IMR-90 (cell line): ENCODE measurements at regions not wholly inside any gene's neighbourhood (a gene's known extent, or its start where the extent isn't known, plus 50 kb on each side); places are given as distances from the start of the nearest gene placed in this dataset.
"Not testable (repeated sequence)": the region's sequence is repeated elsewhere in the genome, so short reads cannot be mapped to it uniquely, and the experiment has no call there.

ENCODE experiments used
- CEBPB ChIP-seq: IDR thresholded peaks from 2 replicates; pipeline ENCODE4 v1.6.1; 2012; ENCODE audit warnings: low read depth, low read length, improper control_type of control experiment
- CTCF ChIP-seq: conservative IDR thresholded peaks from 2 replicates; pipeline ENCODE4 v1.5.1; 2012; ENCODE audit warnings: mild to moderate bottlenecking, low read depth, low read length, improper control_type of control experiment
- MAFK ChIP-seq: IDR thresholded peaks from 2 replicates; pipeline ENCODE4 v1.6.1; 2012; ENCODE audit warnings: low read depth, low read length, improper control_type of control experiment
- MAZ ChIP-seq: IDR thresholded peaks from 2 replicates; pipeline ENCODE4 v1.6.1; 2012; ENCODE audit warnings: low read depth, mild to moderate bottlenecking, low read length, improper control_type of control experiment, moderate library complexity, borderline replicate concordance
- MXI1 ChIP-seq: IDR thresholded peaks from 2 replicates; pipeline ENCODE4 v1.6.1; 2012; ENCODE audit warnings: low read depth, mild to moderate bottlenecking, low read length, moderate library complexity, borderline replicate concordance
- NFE2L2 ChIP-seq: fragments of 150-350 bp; IDR thresholded peaks from 2 replicates; pipeline ENCODE4 v1.6.1; 2016; ENCODE audit warnings: low read depth, mild to moderate bottlenecking, low read length
- POLR2A ChIP-seq: IDR thresholded peaks from 2 replicates; pipeline ENCODE4 v1.6.1; 2012; ENCODE audit warnings: mild to moderate bottlenecking, low read depth, low read length
- RAD21 ChIP-seq: IDR thresholded peaks from 2 replicates; pipeline ENCODE4 v1.6.1; 2012; ENCODE audit warnings: low read length, improper control_type of control experiment
- RCOR1 ChIP-seq: IDR thresholded peaks from 2 replicates; pipeline ENCODE4 v1.6.1; 2012; ENCODE audit warnings: mild to moderate bottlenecking, low read length, improper control_type of control experiment; ENCODE audit not compliant: insufficient replicate concordance
- RFX5 ChIP-seq: IDR thresholded peaks from 2 replicates; pipeline ENCODE4 v1.8.0; 2012; ENCODE audit warnings: low read depth, mild to moderate bottlenecking, low read length, moderate library complexity
- SMC3 ChIP-seq: fragments of 150-350 bp; IDR thresholded peaks from 2 replicates; pipeline ENCODE4 v1.6.1; 2016; ENCODE audit warnings: low read depth, mild to moderate bottlenecking, antibody characterized with exemption, low read length, moderate library complexity
- TF ChIP-seq, protein P1 (sequence below): fragments of 150-350 bp; IDR thresholded peaks from 2 replicates; pipeline ENCODE4 v1.6.1; 2017; ENCODE audit warnings: mild to moderate bottlenecking, antibody characterized with exemption, low read length, low read depth

DNA sequence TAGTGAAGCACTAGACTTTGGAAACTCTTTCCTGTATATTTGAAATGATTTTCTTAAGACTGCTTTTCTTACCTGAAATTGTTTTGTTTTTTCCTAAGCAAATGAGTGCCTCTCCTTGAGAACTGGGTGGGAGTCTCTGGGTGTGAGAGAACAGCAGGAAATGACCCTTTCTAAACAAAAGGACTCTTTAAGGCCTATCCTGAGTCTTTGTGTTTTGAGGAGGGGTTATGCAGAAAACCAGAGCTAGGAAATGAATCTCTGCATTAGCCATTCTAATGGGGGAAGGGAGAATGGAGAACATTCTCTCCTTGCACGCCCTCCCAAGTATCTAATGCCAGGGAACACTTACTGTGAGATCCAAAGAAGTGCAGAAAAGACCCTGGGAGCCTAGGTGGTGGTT lies 80.6 kb downstream of the FAM47C start:
- TF ChIP-seq CTCF, POLR2A, RAD21, MXI1, MAZ, RFX5, CEBPB, RCOR1, SMC3, NFE2L2, MAFK: not testable (repeated sequence)
- TF ChIP-seq, protein P1, sequence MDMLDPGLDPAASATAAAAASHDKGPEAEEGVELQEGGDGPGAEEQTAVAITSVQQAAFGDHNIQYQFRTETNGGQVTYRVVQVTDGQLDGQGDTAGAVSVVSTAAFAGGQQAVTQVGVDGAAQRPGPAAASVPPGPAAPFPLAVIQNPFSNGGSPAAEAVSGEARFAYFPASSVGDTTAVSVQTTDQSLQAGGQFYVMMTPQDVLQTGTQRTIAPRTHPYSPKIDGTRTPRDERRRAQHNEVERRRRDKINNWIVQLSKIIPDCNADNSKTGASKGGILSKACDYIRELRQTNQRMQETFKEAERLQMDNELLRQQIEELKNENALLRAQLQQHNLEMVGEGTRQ: not testable (repeated sequence)
